D721Med (cell line): ENCODE measurements at regions not wholly inside any gene's neighbourhood (a gene's known extent, or its start where the extent isn't known, plus 50 kb on each side); places are given as distances from the start of the nearest gene placed in this dataset.

ENCODE experiments used
- DNase-seq: peaks from one replicate; pipeline ENCODE4 v3.0.0; 2011; ENCODE audit warnings: low spot score; ENCODE audit not compliant: insufficient read length
- FAIRE-seq: peaks from 2 replicates; lab custom pipeline; 2011; peaks lifted over from hg19 to GRCh38; lab: Jason Lieb, UNC
- CTCF ChIP-seq: IDR thresholded peaks from 2 replicates; pipeline ENCODE4 v1.5.1; 2012; ENCODE audit warnings: mild to moderate bottlenecking, control low read depth; ENCODE audit not compliant: insufficient read depth; ENCODE audit errors: missing control alignments

DNA sequence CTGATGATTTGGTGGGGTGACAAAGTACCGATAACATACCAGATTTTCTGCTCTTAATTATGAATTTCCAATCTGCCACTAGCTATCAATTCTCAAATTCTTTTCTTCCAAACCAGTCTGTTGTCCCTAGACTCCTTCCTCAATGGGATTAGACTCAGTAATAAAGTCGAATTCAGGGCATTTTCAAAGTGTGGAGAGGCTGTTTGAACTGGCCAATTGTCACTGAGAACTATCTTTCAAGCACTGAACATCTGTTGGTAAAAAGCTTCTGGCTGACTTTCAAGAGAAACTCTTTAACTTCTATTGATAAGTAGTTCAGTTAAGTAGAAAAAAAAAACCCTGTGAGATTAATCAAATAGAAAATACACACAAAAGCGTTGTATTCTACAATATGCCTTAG is 108.9 kb downstream of the SAMD9 start:
- DNase-seq (no peak), FAIRE-seq (no peak)
- no peak for TF ChIP-seq CTCF

DNA sequence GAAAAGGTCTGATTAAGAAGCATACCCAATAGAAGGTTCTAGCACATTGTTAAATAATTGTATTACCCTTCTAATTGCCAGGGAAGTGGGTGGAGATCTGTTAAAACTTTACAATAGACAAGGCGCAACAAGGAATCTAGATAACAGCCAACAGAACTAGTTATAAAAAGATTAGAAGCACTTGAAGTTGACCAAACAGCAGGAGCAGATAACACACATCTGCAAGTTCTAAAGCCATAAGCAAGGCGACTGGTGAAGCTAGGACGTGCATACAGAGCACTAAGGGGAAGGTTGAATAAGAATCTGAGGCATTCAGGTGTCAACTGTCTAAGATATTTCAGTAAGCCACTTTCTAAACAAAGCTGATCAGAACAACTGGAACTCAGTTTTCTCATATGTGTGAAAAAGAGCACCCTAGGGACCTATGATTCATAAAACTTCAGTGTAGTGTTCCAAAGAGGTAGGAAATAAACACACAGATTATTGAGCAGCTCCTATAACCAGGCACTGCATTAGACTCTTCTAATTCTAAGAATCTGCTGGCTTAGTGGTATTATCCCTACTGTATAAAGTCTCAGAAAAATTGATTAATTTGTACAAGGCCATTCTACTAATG is 111.2 kb downstream of the SAMD9 start:
- no peak for TF ChIP-seq CTCF
- DNase-seq: no peak
- FAIRE-seq: no peak

GRCh38 chr7:93004906-93005305 is 112.9 kb downstream of the SAMD9 start:
- TF ChIP-seq CTCF: no peak
- DNase-seq (no peak), FAIRE-seq (no peak)

- FAIRE-seq: no peak
- no peak for TF ChIP-seq CTCF
- no peak for DNase-seq
These were observed 120.1 kb downstream of the SAMD9 start for GRCh38 chr7:92997719-92998118.

GRCh38 chr7:92997152-92997551 is 120.6 kb downstream of the SAMD9 start:
- FAIRE-seq (peak; percentile 91), DNase-seq (no peak)
- TF ChIP-seq CTCF: no peak

GRCh38 chr7:92994901-92995300 is 122.9 kb downstream of the SAMD9 start:
- no peak for FAIRE-seq
- no peak for TF ChIP-seq CTCF
- DNase-seq: no peak

DNA sequence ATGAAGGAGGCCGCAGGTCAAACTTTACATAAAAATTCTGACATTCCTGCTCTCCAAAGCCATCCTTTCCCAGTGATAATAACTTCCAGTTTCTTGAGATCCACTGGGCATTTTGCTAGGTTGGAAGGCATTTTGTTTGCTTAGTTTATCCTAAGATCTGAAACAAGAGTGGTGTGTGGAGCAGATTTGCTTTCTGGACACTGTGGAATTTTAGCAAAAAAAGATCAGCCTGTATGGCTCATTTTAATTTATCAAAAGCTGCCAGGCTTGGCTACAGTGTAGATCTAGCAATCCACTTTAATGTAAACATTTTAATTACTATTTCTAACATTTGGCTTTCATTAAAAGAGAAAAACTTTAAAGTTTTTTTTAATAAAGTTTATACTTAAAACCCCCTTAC is 124.8 kb downstream of the SAMD9 start:
- FAIRE-seq: no peak
- TF ChIP-seq CTCF: no peak
- no peak for DNase-seq
